ENCODE measurements at regions not wholly inside any gene's neighbourhood (a gene's known extent, or its start where the extent isn't known, plus 50 kb on each side); places are given as distances from the start of the nearest gene placed in this dataset.

DNA sequence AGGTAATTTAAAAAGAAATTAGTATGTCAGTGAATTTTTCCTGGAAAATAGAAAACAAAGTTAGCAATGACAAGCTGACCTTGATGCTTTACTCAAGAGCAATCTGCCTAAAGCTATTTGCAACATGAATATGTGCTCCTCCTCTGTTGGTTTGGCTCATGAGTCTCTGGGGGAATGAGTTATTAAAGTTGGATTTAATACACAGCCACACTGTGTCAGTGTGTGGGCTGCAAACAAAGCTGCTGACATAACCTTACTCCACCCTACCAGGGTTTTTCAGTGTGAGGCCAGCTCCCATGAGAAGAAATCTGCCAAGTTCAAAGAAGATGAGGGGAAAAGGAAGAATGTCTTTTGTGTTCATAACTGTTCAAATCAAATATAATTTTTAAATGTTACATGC lies 280.5 kb downstream of the TLL1 start:
- H3K4me3 ChIP-seq = no peak overlapping the region
- intact Hi-C loops (cut with DNase I) = no loop called here
- no peaks in the 10 kb centered on the region for H3K9me3 ChIP-seq
- no peak for DNase-seq (ENCODE audit: low spot score in 2 of 2)
- no peaks in the 10 kb centered on the region for H3K27me3 ChIP-seq
- H3K36me3 ChIP-seq = no peaks in the 10 kb centered on the region
- no peak overlapping the region for H3K27ac ChIP-seq
- TF ChIP-seq, protein P1, sequence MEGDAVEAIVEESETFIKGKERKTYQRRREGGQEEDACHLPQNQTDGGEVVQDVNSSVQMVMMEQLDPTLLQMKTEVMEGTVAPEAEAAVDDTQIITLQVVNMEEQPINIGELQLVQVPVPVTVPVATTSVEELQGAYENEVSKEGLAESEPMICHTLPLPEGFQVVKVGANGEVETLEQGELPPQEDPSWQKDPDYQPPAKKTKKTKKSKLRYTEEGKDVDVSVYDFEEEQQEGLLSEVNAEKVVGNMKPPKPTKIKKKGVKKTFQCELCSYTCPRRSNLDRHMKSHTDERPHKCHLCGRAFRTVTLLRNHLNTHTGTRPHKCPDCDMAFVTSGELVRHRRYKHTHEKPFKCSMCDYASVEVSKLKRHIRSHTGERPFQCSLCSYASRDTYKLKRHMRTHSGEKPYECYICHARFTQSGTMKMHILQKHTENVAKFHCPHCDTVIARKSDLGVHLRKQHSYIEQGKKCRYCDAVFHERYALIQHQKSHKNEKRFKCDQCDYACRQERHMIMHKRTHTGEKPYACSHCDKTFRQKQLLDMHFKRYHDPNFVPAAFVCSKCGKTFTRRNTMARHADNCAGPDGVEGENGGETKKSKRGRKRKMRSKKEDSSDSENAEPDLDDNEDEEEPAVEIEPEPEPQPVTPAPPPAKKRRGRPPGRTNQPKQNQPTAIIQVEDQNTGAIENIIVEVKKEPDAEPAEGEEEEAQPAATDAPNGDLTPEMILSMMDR (IDR thresholded peaks at IDR 0.05) = no peak
- H3K4me1 ChIP-seq = no peaks in the 10 kb centered on the region

DNA sequence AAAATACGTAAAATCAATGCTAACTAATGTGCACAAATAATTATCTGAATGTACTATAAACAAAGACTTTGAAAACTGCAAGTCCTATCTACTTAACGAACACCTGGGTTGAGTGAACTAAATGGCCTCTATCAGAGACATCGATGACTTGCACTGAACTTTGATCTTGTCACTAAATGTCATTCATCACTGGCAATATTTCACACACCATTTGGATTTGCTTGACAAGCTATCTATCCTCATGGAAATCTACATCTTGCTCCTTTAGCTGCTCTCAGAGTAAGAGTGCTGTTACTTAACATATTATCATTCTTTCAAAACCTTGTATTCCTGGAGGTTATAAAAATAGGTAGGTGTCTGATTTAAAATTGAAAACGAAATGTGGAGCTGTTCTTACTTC lies 289.3 kb downstream of the TLL1 start:
- Histone ChIP-seq H3K9me3 (no peaks in the 10 kb centered on the region), H3K36me3 (no peaks in the 10 kb centered on the region), H3K4me1 (no peaks in the 10 kb centered on the region), H3K27me3 (no peaks in the 10 kb centered on the region), H3K27ac (no peak overlapping the region), H3K4me3 (no peak overlapping the region)
- DNase-seq (ENCODE audit: low spot score in 2 of 2) = no peak
- TF ChIP-seq, protein P1 (IDR thresholded peaks at IDR 0.05) = no peak
- intact Hi-C loops (cut with DNase I) = no loop called here

DNA sequence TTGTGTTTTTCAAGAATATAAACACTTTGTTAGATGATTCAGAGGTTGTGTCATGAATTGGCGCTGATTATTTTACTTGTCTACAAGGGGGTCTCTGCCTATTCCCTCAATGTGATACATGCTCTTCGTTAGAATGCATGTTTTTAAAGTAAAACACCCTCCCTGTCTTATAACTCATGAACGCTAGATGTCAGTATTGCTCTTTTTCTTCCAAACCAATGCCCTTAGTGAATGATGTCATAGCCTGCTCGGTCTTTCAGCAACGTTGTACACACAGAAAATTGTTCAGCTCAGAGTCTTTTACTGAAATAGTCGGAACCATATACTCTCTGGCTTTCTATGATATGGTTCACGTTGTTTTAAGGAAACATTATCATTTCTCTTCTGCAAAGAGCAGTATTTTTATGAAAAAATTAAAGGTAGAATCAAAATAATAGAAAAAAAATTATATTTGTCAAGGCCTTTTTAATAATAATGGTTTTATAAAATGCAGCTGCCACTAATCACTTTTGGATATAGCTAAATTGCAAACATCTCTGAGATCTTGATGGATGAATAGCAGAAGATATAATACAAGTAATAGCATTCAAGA lies 292.9 kb downstream of the TLL1 start:
- no peaks in the 10 kb centered on the region for H3K4me1 ChIP-seq
- no peak overlapping the region for H3K27ac ChIP-seq
- TF ChIP-seq, protein P1 (IDR thresholded peaks at IDR 0.05) = peak; percentile 36 to 68 (median 67)
- H3K9me3 ChIP-seq = no peaks in the 10 kb centered on the region
- no peak for DNase-seq (ENCODE audit: low spot score in 2 of 2)
- no peaks in the 10 kb centered on the region for H3K36me3 ChIP-seq
- no peak overlapping the region for H3K4me3 ChIP-seq
- no peaks in the 10 kb centered on the region for H3K27me3 ChIP-seq
- intact Hi-C loops (cut with DNase I) = loop anchor here (1.0 to 5.0 kb wide), 2 partner anchors 428 to 1986 kb away; no protein-coding TSS in a partner anchor

DNA sequence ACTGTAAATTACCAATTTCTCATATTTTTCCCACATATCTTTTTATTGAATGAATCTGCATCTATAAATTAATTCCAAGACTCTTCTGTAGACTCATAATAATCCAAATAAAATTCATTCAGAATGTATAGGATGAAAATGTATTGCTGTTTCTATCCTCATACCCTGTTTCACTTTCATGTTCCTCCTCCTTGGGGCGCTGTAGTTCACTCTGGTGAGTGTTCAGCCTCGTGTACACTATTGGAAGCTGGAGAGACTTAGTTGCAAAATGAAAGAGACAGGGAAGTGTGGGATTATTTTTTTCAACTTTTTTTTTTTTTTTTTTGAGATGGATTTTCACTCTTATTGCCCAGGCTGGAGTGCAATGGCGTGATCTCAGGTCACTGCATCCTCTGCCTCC lies 296.1 kb downstream of the TLL1 start:
- H3K9me3 ChIP-seq = peaks cover 0 to 3% of the 10 kb centered on the region in 2 donors
- no peaks in the 10 kb centered on the region for H3K4me1 ChIP-seq
- no peak overlapping the region for H3K27ac ChIP-seq
- intact Hi-C loops (cut with DNase I) = loop anchor here (5.0 kb wide), 1 partner anchor 1983 kb away; no protein-coding TSS in a partner anchor
- DNase-seq (ENCODE audit: low spot score in 2 of 2) = no peak
- H3K36me3 ChIP-seq = no peaks in the 10 kb centered on the region
- TF ChIP-seq, protein P1 (IDR thresholded peaks at IDR 0.05) = no peak
- no peak overlapping the region for H3K4me3 ChIP-seq
- H3K27me3 ChIP-seq = no peaks in the 10 kb centered on the region

DNA sequence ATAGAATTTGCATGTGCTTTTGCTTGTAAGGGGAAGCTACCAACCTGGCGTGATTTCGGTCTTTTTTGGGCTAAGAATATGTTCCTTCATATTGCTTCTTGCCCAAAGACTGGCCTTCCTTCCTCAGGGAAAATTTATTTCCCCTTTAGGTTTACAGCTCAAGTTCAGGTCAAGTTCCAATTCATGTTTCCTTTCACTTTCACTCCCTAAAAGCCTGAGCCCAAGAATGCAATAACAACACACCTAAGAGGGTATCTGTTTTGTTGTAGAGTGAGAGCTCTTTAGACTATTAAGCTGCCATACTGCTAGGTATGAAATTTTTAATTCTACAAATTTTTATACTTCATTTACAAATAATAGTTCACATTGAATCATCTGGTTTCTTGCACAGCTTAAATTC lies 299.6 kb downstream of the TLL1 start:
- H3K9me3 ChIP-seq = peaks cover 0 to 3% of the 10 kb centered on the region in 2 donors
- no peak overlapping the region for H3K4me3 ChIP-seq
- no peaks in the 10 kb centered on the region for H3K4me1 ChIP-seq
- H3K36me3 ChIP-seq = no peaks in the 10 kb centered on the region
- H3K27me3 ChIP-seq = no peaks in the 10 kb centered on the region
- TF ChIP-seq, protein P1 (IDR thresholded peaks at IDR 0.05) = no peak
- no peak overlapping the region for H3K27ac ChIP-seq
- no peak for DNase-seq (ENCODE audit: low spot score in 2 of 2)
- intact Hi-C loops (cut with DNase I) = no loop called here

Measured in ascending aorta (tissue), 2 donors.